ENCODE measurements at regions not wholly inside any gene's neighbourhood (a gene's known extent, or its start where the extent isn't known, plus 50 kb on each side); places are given as distances from the start of the nearest gene placed in this dataset.

DNA sequence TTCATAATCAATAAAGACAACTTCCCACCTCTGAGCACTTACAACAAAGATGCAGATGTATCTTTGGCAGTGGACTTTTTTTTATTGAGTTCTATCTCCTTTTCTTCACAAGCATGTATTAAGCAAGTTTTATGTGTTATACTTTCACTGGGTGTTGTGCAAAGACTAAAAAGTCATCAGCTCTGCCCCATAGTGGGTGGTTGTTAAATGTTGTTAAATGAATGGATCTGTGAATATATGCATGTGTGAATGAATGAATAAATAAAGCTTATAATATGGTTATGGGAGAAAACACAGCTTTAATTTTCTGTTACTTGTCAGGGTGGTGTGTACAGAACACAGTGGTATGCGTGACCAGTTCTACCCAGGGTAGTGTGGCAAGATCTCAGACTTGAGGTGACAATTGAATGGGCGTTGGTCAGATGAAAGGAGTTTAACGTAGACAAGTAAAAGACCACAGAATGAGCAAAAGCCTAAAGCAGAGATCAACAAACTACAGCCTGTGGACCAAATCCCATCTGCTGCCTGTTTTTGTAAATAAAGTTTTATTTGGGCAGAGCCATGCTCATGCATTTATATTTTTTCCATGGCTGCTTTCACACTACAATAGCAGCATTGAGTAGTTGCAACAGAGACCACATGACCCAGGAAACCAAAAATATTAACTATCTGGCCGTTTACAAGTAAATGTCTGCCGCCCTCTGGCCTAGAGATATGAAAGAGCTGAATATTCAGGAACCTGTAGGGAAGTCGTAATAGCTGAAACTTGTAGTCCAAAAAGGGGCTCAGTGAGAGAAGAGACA lies 207.4 kb upstream of the EEA1 start:
- DNase-seq: no peak

GRCh38 chr12:93137656-93138612 lies 208.8 kb upstream of the EEA1 start:
- DNase-seq: no peak

DNA sequence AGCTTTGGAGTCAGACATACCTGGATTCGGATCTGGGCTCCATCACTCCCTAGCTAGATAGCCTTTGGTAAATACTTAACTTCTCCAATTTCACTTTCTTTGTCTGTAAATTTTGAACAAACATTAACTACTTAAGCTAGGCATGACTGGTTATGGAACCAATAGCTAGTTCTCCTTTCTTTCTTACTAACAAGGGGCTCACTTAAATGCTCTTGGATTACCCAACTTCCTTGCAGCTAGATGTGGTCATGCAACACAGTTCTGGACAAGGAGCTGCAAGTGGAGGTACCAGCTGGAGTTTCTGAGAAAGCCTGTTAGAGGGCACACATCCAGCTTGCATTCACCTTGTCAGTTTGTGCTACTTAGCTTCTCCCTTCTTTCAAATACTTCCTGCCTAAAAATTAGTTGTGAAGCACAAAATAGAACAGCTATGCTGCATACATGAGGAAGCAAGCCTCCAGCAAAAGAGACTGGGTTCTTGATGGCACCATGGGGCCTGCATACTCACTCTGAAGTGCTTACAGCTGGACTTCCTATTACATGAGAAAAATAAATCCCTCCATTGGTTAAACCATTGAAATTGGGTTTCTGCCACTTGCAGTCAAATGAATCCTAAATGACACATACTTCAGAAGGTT lies 210.1 kb upstream of the EEA1 start:
- no peak for DNase-seq

DNA sequence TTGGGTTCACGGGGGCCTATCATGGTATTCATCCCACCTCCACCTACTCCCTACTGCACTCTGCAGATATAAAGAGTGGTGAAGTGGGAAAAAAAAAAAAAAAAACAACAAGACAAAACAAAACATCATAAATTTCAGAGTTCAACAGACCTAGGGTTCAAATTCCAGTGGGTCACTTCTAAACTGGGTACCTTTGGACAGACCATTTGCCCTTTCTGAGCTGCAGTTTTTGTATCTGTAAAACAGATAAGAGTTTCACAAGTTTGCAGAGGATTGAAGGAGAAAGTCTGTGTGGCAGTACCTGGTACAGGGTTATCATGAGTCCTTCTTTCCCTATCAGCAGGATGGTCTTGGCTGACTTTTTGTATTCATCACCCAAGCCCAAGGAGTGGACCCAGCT lies 211.2 kb upstream of the EEA1 start:
- no peak for DNase-seq

GRCh38 chr12:93140801-93141200 lies 211.7 kb upstream of the EEA1 start:
- DNase-seq: no peak

GRCh38 chr12:93142881-93143280 lies 213.8 kb upstream of the EEA1 start:
- DNase-seq: no peak

GRCh38 chr12:93144109-93144508 lies 215.0 kb upstream of the EEA1 start:
- DNase-seq: no peak

- no peak for DNase-seq
Measured at GRCh38 chr12:93145086-93145485, 216.0 kb upstream of the EEA1 start.

DNA sequence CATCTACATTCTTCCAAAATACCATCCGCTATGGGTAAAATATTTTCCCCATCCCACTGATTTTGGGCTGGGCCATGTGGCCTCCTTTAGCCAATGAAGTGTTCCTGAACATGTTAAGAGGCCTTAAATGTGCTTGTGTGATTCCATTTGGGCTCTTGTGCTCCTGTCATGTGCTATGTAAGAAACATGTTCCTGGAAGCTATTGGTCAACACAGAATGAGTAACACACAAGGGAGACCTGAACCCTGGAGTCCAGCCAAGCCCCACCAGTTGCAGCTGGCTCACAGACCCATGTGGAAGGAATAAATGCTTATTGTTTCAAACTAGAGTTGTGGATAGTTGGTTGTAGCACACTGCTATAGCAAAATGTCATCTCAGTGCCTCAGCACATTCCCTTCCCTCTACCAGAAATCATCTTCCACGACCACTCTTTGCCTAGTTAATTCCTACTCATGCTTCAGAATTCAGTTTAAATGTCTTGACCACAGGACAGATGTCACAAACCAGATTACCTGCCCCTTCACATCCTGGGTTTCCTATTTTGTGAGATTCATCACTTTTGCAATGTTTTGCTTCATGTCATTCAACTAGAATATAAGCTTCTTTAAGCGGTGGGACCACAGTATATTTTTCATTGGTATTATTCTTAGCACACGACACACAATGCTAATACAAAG lies 217.3 kb upstream of the EEA1 start:
- no peak for DNase-seq

GRCh38 chr12:93146970-93147369 lies 217.9 kb upstream of the EEA1 start:
- no peak for DNase-seq

GRCh38 chr12:93148412-93148811 lies 219.3 kb upstream of the EEA1 start:
- no peak for DNase-seq

GRCh38 chr12:93149229-93149628 lies 220.1 kb upstream of the EEA1 start:
- DNase-seq: no peak

- no peak for DNase-seq
Measured at GRCh38 chr12:93151079-93151762, 222.1 kb upstream of the EEA1 start.

DNA sequence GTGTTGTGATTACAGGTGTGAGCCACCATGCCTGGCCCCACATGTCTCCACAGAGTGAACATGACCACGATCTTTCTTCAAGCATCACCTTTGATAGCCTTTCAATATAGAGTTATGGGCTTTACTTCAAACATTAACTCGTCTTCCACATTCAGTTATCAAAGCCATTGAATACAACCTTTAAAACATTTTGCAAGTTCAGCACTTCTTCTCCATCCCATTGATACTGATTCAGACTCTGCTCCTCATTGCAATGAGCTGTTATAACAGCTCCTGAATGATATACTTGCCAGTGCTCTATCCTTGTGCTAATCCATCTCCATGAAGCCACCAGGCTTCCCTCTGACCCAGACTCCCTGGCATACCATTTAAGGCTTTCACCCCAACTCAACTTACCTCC lies 223.5 kb upstream of the EEA1 start:
- DNase-seq: no peak

GRCh38 chr12:93153321-93153720 lies 224.2 kb upstream of the EEA1 start:
- DNase-seq: no peak

GRCh38 chr12:93154096-93154728 lies 223.5 kb upstream of the NUDT4 start:
- no peak for DNase-seq

DNA sequence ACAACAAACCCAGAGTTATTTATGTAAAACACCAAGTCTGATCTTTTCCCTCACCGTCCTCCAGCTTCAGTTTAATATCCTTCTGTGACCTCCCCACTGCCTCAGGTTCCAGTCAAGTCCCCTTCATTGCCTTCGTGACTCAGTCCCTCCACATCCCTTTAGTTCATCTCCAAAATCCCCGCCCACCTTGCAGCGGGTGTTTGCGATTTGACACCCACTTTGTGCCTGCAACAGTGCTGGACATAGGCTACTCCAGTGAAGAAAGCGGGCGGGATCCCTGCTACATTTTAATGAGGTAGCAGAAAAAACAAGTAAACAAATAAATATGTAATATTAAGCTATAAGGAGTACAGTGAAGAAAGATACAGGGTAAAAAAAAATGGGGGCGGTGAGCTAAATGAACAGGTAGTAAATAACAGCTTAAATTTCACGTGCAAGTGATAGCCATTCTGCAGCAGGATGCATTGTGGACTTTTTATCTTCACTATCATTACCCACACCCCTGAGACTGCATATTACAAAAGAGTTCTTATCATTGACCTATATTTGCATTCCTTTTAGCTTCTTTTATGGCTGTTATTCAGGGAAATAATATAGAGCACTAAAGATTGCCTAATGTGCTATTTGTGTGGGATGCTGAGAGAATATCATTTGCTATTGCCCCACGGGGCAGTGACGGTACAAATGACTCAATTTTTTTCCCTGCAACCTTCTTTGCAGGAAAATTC lies 222.8 kb upstream of the NUDT4 start:
- DNase-seq: no peak

GRCh38 chr12:93156086-93156716 lies 221.5 kb upstream of the NUDT4 start:
- peak; percentile 79 for DNase-seq

GRCh38 chr12:93157279-93157678 lies 220.4 kb upstream of the NUDT4 start:
- DNase-seq: no peak

- no peak for DNase-seq
Measured at GRCh38 chr12:93158065-93158843, 219.5 kb upstream of the NUDT4 start.

All from NCI-H1105 (cell line).